GM18505 (cell line): ENCODE measurements at regions not wholly inside any gene's neighbourhood (a gene's known extent, or its start where the extent isn't known, plus 50 kb on each side); places are given as distances from the start of the nearest gene placed in this dataset.
"Not testable (repeated sequence)": the region's sequence is repeated elsewhere in the genome, so short reads cannot be mapped to it uniquely, and the experiment has no call there.

Experiments used
- ATAC-seq: cut with Tn5 transposase; IDR thresholded peaks from one replicate; pipeline ENCODE4 v1.9.1; 2021; ENCODE audit not compliant: unreplicated experiment
- POLR2A ChIP-seq: IDR thresholded peaks from 4 replicates; pipeline ENCODE4 v1.6.1; 2011; ENCODE audit warnings: borderline replicate concordance; ENCODE audit not compliant: insufficient read depth, insufficient read length; ENCODE audit errors: extremely low read depth

DNA sequence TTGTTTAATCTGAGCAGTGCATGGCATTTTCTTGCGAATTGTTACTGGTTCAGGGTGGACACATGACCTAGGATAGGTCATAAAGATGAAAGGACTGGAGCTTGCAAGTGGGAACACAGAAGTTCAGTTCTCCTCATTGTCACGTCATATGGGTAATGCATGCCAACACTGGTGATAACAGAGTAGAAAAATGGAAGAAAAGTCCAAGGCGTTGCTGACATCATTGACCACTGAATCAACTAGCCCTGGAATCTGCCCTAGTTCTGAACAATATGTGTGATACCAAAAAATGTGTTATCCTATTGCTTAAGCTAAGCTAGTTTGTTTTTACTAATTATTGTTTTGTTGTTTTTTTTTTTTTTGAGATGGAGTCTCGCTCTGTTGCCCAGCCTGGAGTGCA is 234.2 kb upstream of the MAF start:
- ATAC-seq = no peak

GRCh38 chr16:79834003-79834402 is 233.5 kb upstream of the MAF start:
- ATAC-seq = not testable (repeated sequence)

More for the DNA sequence above, 234.2 kb upstream of the MAF start:
- no peak for TF ChIP-seq POLR2A

GRCh38 chr16:79833559-79833958 is 233.0 kb upstream of the MAF start:
- no peak for TF ChIP-seq POLR2A
- no peak for ATAC-seq

DNA sequence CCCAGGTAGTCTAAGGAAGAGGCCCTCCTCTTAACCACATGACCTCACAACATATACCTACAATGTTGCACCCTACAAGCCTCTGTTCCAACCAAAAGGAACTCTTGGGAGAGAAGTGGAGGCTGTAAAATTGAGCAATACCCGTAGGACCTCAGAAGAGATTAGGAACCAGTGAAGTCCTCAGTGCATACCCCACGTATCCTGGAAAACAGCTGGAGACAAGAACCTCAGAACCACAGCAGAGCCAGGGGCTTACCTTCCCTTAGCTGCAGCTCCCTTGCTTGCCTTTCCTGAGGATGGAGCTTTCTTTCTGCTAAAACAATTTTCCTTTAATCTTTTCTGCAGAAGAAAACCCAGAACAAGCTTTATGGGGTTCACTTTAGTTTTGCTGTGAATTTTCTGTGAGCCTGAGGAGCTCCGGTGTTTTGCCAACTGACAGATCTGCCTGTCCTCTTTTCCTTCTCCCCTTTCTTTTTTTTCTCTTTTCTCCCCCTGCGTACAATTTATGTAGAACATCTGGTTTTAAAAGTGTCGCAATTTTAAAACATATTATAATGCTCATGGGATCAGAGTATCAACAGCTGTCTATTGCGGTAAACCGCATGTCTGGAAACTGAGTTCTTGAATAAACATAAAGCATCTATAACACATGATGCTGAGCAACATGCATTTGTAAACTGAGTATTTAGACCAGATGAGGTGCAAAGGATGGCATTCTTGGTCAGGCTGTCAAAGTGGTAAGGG is 226.4 kb upstream of the MAF start:
- ATAC-seq = no peak
- no peak for TF ChIP-seq POLR2A

DNA sequence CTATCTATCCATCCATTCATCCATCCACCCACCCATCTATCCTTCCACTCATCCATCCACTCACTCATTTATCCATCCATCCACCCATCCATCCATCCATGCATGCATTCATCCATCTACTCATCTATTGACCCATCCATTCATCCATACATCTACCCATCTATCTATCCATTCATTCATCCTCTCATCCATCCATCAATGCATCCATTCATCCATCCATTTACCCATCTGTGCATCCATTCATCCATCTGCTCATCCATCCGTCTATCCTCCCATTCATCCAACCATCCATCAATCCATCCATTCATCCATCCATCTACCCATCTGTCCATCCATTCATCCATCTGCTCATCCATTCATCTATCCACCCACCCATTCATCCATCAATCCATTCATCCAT is 224.5 kb upstream of the MAF start:
- no peak for TF ChIP-seq POLR2A
- ATAC-seq = no peak

GRCh38 chr16:79823639-79824038 is 223.1 kb upstream of the MAF start:
- no peak for TF ChIP-seq POLR2A
- no peak for ATAC-seq

DNA sequence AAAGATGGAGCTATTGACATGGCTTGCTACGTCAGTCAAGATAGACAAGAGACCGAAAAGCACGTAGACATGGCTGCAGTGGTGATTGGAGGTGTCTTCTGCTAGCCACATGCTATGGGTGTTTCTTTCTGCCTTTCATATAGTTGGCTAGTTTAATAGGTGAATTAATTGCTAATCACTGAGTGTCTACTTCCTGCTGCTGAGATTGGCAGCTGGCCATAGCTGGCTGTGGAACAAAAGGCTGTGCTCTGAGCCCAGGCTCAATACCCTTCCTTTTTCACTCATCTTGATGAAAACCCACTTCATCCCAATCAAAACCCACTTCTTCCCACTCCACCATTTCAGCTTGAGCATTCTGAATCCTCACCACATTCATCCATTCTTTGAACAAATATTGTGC is 221.4 kb upstream of the MAF start:
- ATAC-seq = no peak
- TF ChIP-seq POLR2A = no peak

DNA sequence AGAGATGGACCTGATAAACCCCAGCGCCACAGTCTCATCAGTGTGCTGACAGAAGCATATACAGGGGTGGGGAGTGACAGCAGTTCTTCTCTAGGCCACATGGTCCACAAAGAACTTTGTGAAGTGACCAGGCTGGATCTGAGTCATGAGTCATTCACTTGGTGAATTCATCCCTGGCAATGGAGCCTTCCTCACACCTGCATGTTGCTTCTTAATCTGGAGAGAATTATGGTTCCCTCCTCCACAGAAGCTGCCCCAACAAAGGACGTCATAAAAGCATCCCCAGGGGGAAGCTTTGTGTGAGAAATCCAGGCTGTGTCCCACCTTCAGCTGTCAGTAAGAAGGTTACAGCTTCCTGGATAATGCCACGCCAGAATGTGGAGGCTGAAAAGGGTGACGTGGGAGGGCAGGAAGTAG is 215.6 kb upstream of the MAF start:
- ATAC-seq = no peak
- TF ChIP-seq POLR2A = no peak

DNA sequence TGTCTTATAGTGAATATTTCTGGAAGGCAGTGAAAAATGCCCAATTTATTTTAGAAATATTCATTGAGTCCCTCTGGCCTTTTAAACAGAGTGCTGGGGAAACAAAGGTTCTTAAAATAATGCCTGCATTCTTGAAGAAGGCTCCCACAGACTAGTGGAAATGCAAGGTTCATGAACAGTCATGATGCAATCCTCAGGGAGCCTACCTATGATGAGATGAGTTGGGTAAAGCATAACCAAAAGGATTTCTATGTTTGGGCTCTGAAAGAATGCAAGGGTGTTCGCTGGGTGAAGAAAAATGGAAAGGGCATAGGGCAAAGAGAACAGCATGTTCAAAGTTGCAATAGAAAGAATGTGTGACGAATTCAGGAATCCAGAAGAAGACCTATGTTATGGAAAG is 214.5 kb upstream of the MAF start:
- TF ChIP-seq POLR2A = no peak
- no peak for ATAC-seq

GRCh38 chr16:79814124-79814523 is 213.6 kb upstream of the MAF start:
- ATAC-seq = no peak
- no peak for TF ChIP-seq POLR2A

- no peak for ATAC-seq
- TF ChIP-seq POLR2A = no peak
Measured at GRCh38 chr16:79811541-79811940, 211.0 kb upstream of the MAF start.

- no peak for ATAC-seq
Measured at GRCh38 chr16:79810449-79811189, 210.1 kb upstream of the MAF start.

GRCh38 chr16:79809376-79809775 is 208.8 kb upstream of the MAF start:
- TF ChIP-seq POLR2A = no peak
- ATAC-seq = no peak

More at GRCh38 chr16:79810449-79811189, 210.1 kb upstream of the MAF start:
- no peak for TF ChIP-seq POLR2A

- no peak for TF ChIP-seq POLR2A
- no peak for ATAC-seq
Measured at GRCh38 chr16:79808731-79809130, 208.2 kb upstream of the MAF start.
